NT2/D1 (cell line): ENCODE measurements at regions not wholly inside any gene's neighbourhood (a gene's known extent, or its start where the extent isn't known, plus 50 kb on each side); places are given as distances from the start of the nearest gene placed in this dataset.

Experiments used
- SUZ12 ChIP-seq: IDR thresholded peaks from 2 replicates; pipeline ENCODE4 v1.6.1; 2011; ENCODE audit not compliant: insufficient read length, insufficient read depth; ENCODE audit errors: extremely low read depth
- YY1 ChIP-seq: IDR thresholded peaks from 2 replicates; pipeline ENCODE4 v1.6.1; 2011; ENCODE audit not compliant: insufficient read length, insufficient read depth
- ZNF274 ChIP-seq: IDR thresholded peaks from 2 replicates; pipeline ENCODE4 v1.6.1; 2011; ENCODE audit warnings: mild to moderate bottlenecking, low read depth, low read length

DNA sequence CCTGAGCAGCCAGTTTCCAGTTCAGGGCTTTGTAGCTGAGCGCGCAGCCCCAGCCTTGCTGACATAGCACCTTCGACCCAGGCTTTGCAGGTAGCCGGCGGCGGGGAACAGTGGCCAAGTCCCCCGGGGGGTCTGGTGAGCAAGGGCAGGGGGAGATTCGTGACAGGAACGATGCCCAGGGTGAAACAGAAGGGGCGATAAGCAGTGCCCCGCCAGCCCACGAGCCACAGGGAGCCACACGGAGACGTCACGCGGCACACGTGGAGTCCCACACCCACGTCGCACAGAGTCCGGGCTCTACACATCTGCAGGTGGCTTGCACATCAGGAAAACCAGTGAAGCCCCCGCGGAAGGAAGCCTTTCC is 127.2 kb downstream of the SOX1 start:
- TF ChIP-seq YY1 (no peak), ZNF274 (no peak), SUZ12 (no peak)
